Dermis blood vessel endothelial cell (primary cell): ENCODE measurements at regions not wholly inside any gene's neighbourhood (a gene's known extent, or its start where the extent isn't known, plus 50 kb on each side); places are given as distances from the start of the nearest gene placed in this dataset.
"Not testable (repeated sequence)": the region's sequence is repeated elsewhere in the genome, so short reads cannot be mapped to it uniquely, and the experiment has no call there.

Experiments
- DNase-seq: peaks from one replicate; pipeline ENCODE4 v3.0.0; 2010

GRCh38 chr5:160479220-160479619 lies 57.6 kb downstream of the PTTG1 start:
- no peak for DNase-seq

- DNase-seq: peak; percentile 49
Observed at GRCh38 chr5:160479926-160480325, 58.3 kb downstream of the PTTG1 start.

- no peak for DNase-seq
Observed at GRCh38 chr5:160480652-160481051, 59.0 kb downstream of the PTTG1 start.

GRCh38 chr5:160484678-160485077 lies 63.0 kb downstream of the PTTG1 start:
- DNase-seq: no peak

GRCh38 chr5:160485364-160485969 lies 63.8 kb downstream of the PTTG1 start:
- no peak for DNase-seq

GRCh38 chr5:160486573-160486972 lies 64.9 kb downstream of the PTTG1 start:
- DNase-seq: no peak

- no peak for DNase-seq
Observed at GRCh38 chr5:160488394-160489325, 67.0 kb downstream of the PTTG1 start.

GRCh38 chr5:160491438-160491837 lies 69.8 kb downstream of the PTTG1 start:
- DNase-seq: no peak

GRCh38 chr5:160492565-160492964 lies 70.9 kb downstream of the PTTG1 start:
- no peak for DNase-seq

GRCh38 chr5:160493806-160494338 lies 72.2 kb downstream of the PTTG1 start:
- DNase-seq: peak; percentile 47

- no peak for DNase-seq
Observed at GRCh38 chr5:160494451-160494850, 72.8 kb downstream of the PTTG1 start.

- DNase-seq: no peak
Observed at GRCh38 chr5:160496334-160496733, 74.7 kb downstream of the PTTG1 start.

- no peak for DNase-seq
Observed at GRCh38 chr5:160496784-160497183, 75.1 kb downstream of the PTTG1 start.

- no peak for DNase-seq
Observed at GRCh38 chr5:160497878-160498277, 76.2 kb downstream of the PTTG1 start.

GRCh38 chr5:160498441-160499043 lies 76.9 kb downstream of the PTTG1 start:
- DNase-seq: not testable (repeated sequence)

- no peak for DNase-seq
Observed at GRCh38 chr5:160500786-160501779, 79.4 kb downstream of the PTTG1 start.

GRCh38 chr5:160504906-160505305 lies 83.3 kb downstream of the PTTG1 start:
- DNase-seq: no peak

- peak; percentile 16 for DNase-seq
Observed at GRCh38 chr5:160506006-160507004, 84.7 kb downstream of the PTTG1 start.

GRCh38 chr5:160507221-160507721 lies 85.6 kb downstream of the PTTG1 start:
- no peak for DNase-seq

GRCh38 chr5:160508780-160509361 lies 87.2 kb downstream of the PTTG1 start:
- peak; percentile 86 for DNase-seq
